ENCODE measurements at regions not wholly inside any gene's neighbourhood (a gene's known extent, or its start where the extent isn't known, plus 50 kb on each side); places are given as distances from the start of the nearest gene placed in this dataset.

DNA sequence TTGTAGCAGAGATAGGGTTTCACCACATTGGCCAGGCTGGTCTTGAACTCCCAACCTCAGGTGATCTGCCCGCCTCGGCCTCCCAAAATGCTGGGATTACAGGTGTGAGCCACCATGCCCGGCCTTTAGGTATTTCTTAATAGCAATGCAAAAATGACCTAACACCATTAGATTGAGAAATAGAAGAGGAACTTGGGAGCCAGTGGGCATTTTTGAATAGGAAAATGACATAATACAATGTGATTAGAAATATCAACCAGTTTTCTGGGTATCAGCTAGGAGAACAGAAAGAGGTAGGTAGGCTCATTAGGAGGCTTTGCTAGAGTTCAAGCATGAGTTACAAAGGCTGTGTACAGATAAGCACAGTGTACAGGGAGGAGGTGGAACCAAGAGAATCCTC is 101.8 kb upstream of the TBC1D5 start:
- Histone ChIP-seq H3K4me3 (replicated peaks; ENCODE audit: insufficient read depth, low read length) (no peak overlapping the region), H3K27ac (replicated peaks) (no peak overlapping the region), H3K27me3 (ENCODE audit: insufficient read depth, poor library complexity, severe bottlenecking) (no peaks in the 10 kb centered on the region)
- no peak for DNase-seq (ENCODE audit: low read depth in 1 of 2, low spot score in 1 of 2)
- no peak for TF ChIP-seq SPI1 (IDR thresholded peaks at IDR 0.05; ENCODE audit: borderline replicate concordance, low read depth)
- TF ChIP-seq, protein P1, sequence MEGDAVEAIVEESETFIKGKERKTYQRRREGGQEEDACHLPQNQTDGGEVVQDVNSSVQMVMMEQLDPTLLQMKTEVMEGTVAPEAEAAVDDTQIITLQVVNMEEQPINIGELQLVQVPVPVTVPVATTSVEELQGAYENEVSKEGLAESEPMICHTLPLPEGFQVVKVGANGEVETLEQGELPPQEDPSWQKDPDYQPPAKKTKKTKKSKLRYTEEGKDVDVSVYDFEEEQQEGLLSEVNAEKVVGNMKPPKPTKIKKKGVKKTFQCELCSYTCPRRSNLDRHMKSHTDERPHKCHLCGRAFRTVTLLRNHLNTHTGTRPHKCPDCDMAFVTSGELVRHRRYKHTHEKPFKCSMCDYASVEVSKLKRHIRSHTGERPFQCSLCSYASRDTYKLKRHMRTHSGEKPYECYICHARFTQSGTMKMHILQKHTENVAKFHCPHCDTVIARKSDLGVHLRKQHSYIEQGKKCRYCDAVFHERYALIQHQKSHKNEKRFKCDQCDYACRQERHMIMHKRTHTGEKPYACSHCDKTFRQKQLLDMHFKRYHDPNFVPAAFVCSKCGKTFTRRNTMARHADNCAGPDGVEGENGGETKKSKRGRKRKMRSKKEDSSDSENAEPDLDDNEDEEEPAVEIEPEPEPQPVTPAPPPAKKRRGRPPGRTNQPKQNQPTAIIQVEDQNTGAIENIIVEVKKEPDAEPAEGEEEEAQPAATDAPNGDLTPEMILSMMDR (IDR thresholded peaks at IDR 0.05; ENCODE audit: insufficient read depth, low read length), result no peak
- TF ChIP-seq GABPA (IDR thresholded peaks at IDR 0.05; ENCODE audit: low read depth), result no peak
- TF ChIP-seq POLR2AphosphoS5 (IDR thresholded peaks at IDR 0.05; ENCODE audit: low read depth), result no peak
- TF ChIP-seq, protein P2, sequence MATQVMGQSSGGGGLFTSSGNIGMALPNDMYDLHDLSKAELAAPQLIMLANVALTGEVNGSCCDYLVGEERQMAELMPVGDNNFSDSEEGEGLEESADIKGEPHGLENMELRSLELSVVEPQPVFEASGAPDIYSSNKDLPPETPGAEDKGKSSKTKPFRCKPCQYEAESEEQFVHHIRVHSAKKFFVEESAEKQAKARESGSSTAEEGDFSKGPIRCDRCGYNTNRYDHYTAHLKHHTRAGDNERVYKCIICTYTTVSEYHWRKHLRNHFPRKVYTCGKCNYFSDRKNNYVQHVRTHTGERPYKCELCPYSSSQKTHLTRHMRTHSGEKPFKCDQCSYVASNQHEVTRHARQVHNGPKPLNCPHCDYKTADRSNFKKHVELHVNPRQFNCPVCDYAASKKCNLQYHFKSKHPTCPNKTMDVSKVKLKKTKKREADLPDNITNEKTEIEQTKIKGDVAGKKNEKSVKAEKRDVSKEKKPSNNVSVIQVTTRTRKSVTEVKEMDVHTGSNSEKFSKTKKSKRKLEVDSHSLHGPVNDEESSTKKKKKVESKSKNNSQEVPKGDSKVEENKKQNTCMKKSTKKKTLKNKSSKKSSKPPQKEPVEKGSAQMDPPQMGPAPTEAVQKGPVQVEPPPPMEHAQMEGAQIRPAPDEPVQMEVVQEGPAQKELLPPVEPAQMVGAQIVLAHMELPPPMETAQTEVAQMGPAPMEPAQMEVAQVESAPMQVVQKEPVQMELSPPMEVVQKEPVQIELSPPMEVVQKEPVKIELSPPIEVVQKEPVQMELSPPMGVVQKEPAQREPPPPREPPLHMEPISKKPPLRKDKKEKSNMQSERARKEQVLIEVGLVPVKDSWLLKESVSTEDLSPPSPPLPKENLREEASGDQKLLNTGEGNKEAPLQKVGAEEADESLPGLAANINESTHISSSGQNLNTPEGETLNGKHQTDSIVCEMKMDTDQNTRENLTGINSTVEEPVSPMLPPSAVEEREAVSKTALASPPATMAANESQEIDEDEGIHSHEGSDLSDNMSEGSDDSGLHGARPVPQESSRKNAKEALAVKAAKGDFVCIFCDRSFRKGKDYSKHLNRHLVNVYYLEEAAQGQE (IDR thresholded peaks at IDR 0.05; ENCODE audit: insufficient replicate concordance, low read depth), result no peak

DNA sequence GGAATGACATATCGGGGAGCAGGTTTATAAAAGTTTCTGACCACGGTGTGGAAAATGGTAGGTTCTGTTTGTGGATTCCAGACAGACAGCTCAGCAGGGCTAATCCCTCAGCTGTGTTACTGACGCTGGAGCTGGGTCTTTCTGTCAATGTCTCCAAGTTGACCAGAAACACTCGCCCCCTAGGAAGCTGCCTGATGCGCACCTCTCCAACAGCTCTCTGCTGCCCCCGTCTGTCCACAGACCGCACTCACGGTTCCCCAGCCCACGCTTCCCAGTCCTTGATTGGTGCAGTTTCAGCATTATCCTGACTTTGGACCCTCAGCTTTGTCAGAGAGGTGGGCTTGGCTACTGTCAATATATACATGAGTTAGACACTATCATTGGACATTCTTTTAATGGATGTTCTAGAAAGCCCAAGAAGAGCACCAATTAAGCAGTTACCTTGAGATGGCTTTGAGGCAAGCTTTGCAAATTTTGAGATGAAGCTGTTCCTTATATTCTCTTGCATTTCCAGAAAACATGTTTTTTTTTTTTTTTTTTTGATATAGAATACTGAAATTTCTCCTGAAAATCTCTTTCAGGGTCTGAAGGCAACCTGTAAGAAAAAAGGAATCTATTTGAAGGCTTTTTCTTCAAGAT is 98.9 kb upstream of the TBC1D5 start:
- Histone ChIP-seq H3K27ac (replicated peaks) (no peak overlapping the region), H3K4me3 (replicated peaks; ENCODE audit: insufficient read depth, low read length) (no peak overlapping the region), H3K27me3 (ENCODE audit: insufficient read depth, poor library complexity, severe bottlenecking) (no peaks in the 10 kb centered on the region)
- DNase-seq (ENCODE audit: low read depth in 1 of 2, low spot score in 1 of 2), result peak; percentile 30 to 72
- TF ChIP-seq GABPA (IDR thresholded peaks at IDR 0.05; ENCODE audit: low read depth), result no peak
- TF ChIP-seq, protein P1 (IDR thresholded peaks at IDR 0.05; ENCODE audit: insufficient read depth, low read length), result peak; percentile 88

DNA sequence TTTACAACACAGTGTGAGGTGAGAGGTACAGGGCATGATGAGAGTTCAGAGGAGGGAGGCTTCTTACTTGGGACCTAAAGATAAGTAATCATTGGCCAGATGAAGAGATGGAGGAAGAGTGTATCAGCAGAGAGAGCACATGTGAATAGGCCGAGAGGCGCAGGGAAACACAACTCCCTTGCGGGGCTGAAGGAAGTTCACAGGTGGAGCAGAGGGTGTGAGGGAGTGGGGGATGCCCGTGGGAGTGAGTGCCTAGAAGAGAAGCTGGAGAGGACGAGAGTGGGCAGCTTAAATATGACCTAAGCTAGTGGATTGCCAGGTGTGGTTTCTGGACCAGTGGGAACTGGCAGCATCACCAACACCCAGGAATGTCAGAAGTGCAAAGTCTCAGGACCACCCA is 98.2 kb upstream of the TBC1D5 start:
- Histone ChIP-seq H3K27ac (replicated peaks) (no peak overlapping the region), H3K4me3 (replicated peaks; ENCODE audit: insufficient read depth, low read length) (no peak overlapping the region), H3K27me3 (ENCODE audit: insufficient read depth, poor library complexity, severe bottlenecking) (no peaks in the 10 kb centered on the region)
- TF ChIP-seq SPI1 (IDR thresholded peaks at IDR 0.05; ENCODE audit: borderline replicate concordance, low read depth) (no peak), POLR2AphosphoS5 (IDR thresholded peaks at IDR 0.05; ENCODE audit: low read depth) (no peak), GABPA (IDR thresholded peaks at IDR 0.05; ENCODE audit: low read depth) (no peak)
- TF ChIP-seq, protein P2 (IDR thresholded peaks at IDR 0.05; ENCODE audit: insufficient replicate concordance, low read depth), result no peak
- TF ChIP-seq, protein P1 (IDR thresholded peaks at IDR 0.05; ENCODE audit: insufficient read depth, low read length), result no peak
- no peak for DNase-seq (ENCODE audit: low read depth in 1 of 2, low spot score in 1 of 2)

DNA sequence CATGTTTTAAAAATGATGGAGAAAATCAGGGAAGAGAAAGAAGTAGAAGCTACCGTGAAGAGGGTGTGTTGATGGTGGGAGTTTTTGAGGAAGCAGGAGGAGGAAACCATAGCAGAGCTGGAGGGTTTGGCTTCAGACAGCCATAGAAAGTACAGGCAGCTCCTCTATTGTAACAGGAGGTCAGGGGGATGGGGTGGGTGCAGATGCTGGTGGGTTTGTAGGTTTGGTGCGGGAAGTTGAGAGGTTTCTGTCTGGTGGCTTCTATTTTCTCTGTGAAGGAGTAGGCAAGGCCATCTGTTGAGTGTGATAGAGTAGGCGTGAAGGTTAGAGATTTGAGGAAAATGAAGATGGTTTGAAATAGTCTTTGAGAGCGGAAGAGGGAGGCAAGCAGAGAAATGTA is 97.7 kb upstream of the TBC1D5 start:
- Histone ChIP-seq H3K27ac (replicated peaks) (no peak overlapping the region), H3K27me3 (ENCODE audit: insufficient read depth, poor library complexity, severe bottlenecking) (no peaks in the 10 kb centered on the region), H3K4me3 (replicated peaks; ENCODE audit: insufficient read depth, low read length) (no peak overlapping the region)
- no peak for DNase-seq (ENCODE audit: low read depth in 1 of 2, low spot score in 1 of 2)
- TF ChIP-seq, protein P1 (IDR thresholded peaks at IDR 0.05; ENCODE audit: insufficient read depth, low read length), result no peak
- TF ChIP-seq, protein P2 (IDR thresholded peaks at IDR 0.05; ENCODE audit: insufficient replicate concordance, low read depth), result no peak
- TF ChIP-seq POLR2AphosphoS5 (IDR thresholded peaks at IDR 0.05; ENCODE audit: low read depth), result no peak
- no peak for TF ChIP-seq GABPA (IDR thresholded peaks at IDR 0.05; ENCODE audit: low read depth)

All from HL-60 (cell line).